Esophagus squamous epithelium (tissue), 5 donors: ENCODE measurements at regions not wholly inside any gene's neighbourhood (a gene's known extent, or its start where the extent isn't known, plus 50 kb on each side); places are given as distances from the start of the nearest gene placed in this dataset.

Source experiments
- DNase-seq: peaks from one replicate; lab custom pipeline; 2025; lab: John Stamatoyannopoulos, UW
- H3K27ac ChIP-seq, 4 donors: fragments of 200-600 bp; sonication (generic); one replicate each; pipeline ENCODE4 v1.5.1; 2016 to 2019; ENCODE audit warnings: mild to moderate bottlenecking in 1 of 4
- H3K27me3 ChIP-seq, 4 donors: fragments of 200-600 bp; sonication (generic); 1 replicate in 3 of 4; 2 replicates in 1 of 4; pipeline versions ENCODE4 v1.5.1 to v1.6.0; 2017 to 2021; ENCODE audit warnings: antibody characterized with exemption in 1 of 4
- H3K36me3 ChIP-seq, 3 donors: fragments of 200-600 bp; sonication (generic); one replicate each; pipeline ENCODE4 v1.5.1; 2016 to 2019
- H3K4me1 ChIP-seq, 3 donors: fragments of 200-600 bp; sonication (generic); one replicate each; pipeline ENCODE4 v1.5.1; 2017 to 2019
- H3K4me3 ChIP-seq, 4 donors: fragments of 200-600 bp; sonication (generic); 1 replicate in 3 of 4; 2 replicates in 1 of 4; pipeline ENCODE4 v1.5.1; 2016 to 2019; ENCODE audit warnings: mild to moderate bottlenecking in 2 of 4, moderate library complexity in 1 of 4
- H3K9me3 ChIP-seq, 3 donors: fragments of 200-600 bp; sonication (generic); one replicate each; pipeline ENCODE4 v1.5.1; 2016 to 2019
- POLR2A ChIP-seq, 4 donors: fragments of 450-650 bp; IDR thresholded peaks; one replicate each; pipeline ENCODE4 v1.6.1; 2017; ENCODE audit warnings: antibody characterized with exemption in 4 of 4, mild to moderate bottlenecking in 4 of 4, moderate library complexity in 3 of 4
- WGBS, 2 donors: methylation state at CpG; one replicate each; pipeline ENCODE4 v1.1.5; 2018; 5-methylcytosine and 5-hydroxymethylcytosine counted together
- intact Hi-C: fragments of 100-400 bp; cut with DNase I; formaldehyde crosslinking; loops from one replicate; pipeline ENCODE4 v1.15.0; 2022
- TF ChIP-seq, protein P1 (sequence below), 6 experiments: fragments of 450-650 bp in 4 of 6; fragments of 200-600 bp in 2 of 6; sonication (generic) in 2 of 6; IDR thresholded peaks; one replicate each; pipeline ENCODE4 v1.5.1; 2016 to 2019; ENCODE audit warnings: antibody characterized with exemption in 6 of 6, mild to moderate bottlenecking in 4 of 6, moderate library complexity in 4 of 6
- donor health status: DM: yes; HTN: yes; CAD: no.

DNA sequence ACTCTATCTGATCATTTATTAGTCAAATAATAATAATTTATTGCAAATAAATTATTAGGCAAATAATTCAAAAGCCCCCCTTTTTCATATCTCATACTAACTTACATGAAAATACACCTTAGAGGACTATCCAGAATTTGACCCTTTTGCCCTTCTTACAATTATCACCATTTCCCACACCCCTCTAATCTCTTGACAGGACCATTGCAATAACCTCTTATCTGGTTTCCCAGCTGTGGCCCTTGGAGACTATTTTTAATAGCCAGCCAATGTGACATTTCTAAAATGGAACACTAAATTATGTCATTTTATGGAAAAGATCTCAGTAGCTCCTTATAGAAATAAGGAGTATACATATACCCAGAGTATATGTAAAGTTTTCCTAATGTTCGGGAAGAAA is 588.4 kb upstream of the COX7C start:
- no peak for TF ChIP-seq POLR2A (IDR thresholded peaks at IDR 0.05)
- TF ChIP-seq, protein P1, sequence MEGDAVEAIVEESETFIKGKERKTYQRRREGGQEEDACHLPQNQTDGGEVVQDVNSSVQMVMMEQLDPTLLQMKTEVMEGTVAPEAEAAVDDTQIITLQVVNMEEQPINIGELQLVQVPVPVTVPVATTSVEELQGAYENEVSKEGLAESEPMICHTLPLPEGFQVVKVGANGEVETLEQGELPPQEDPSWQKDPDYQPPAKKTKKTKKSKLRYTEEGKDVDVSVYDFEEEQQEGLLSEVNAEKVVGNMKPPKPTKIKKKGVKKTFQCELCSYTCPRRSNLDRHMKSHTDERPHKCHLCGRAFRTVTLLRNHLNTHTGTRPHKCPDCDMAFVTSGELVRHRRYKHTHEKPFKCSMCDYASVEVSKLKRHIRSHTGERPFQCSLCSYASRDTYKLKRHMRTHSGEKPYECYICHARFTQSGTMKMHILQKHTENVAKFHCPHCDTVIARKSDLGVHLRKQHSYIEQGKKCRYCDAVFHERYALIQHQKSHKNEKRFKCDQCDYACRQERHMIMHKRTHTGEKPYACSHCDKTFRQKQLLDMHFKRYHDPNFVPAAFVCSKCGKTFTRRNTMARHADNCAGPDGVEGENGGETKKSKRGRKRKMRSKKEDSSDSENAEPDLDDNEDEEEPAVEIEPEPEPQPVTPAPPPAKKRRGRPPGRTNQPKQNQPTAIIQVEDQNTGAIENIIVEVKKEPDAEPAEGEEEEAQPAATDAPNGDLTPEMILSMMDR (IDR thresholded peaks at IDR 0.05): no peak
- no peak for DNase-seq
- no peak overlapping the region for H3K4me3 ChIP-seq
- H3K9me3 ChIP-seq: no peaks in the 10 kb centered on the region
- WGBS, 2 donors: 87 to 89% methylated on average over 1 of the region's 1 CpG
- no peaks in the 10 kb centered on the region for H3K4me1 ChIP-seq
- H3K36me3 ChIP-seq: no peaks in the 10 kb centered on the region
- no peaks in the 10 kb centered on the region for H3K27me3 ChIP-seq
- intact Hi-C loops: no loop called here
- H3K27ac ChIP-seq: no peak overlapping the region

DNA sequence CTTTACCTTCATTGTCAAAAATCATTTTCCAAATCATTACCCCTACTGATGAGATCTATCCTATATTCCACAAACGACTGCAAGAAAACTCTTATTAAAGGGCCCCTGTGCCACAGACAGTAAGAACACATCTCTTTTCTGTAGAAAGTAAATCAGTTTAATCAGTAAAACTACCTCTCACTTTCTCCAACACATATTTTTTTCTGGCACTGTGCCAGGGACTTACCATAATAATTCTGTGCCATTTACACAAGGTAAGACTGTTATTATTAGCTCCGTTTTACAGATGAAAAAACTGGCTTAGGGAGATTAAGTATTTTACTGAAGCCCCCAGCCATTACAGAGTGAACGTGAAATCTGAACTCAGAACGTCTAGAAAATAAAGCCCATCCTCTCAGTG is 587.0 kb upstream of the COX7C start:
- Histone ChIP-seq H3K27ac (no peak overlapping the region), H3K36me3 (no peaks in the 10 kb centered on the region), H3K9me3 (no peaks in the 10 kb centered on the region), H3K4me3 (no peak overlapping the region), H3K27me3 (no peaks in the 10 kb centered on the region), H3K4me1 (no peaks in the 10 kb centered on the region)
- intact Hi-C loops: no loop called here
- DNase-seq: no peak
- no peak for TF ChIP-seq POLR2A (IDR thresholded peaks at IDR 0.05)
- TF ChIP-seq, protein P1 (IDR thresholded peaks at IDR 0.05): no peak
- WGBS, 2 donors: 39 to 55% methylated on average over 4 of the region's 4 CpGs

DNA sequence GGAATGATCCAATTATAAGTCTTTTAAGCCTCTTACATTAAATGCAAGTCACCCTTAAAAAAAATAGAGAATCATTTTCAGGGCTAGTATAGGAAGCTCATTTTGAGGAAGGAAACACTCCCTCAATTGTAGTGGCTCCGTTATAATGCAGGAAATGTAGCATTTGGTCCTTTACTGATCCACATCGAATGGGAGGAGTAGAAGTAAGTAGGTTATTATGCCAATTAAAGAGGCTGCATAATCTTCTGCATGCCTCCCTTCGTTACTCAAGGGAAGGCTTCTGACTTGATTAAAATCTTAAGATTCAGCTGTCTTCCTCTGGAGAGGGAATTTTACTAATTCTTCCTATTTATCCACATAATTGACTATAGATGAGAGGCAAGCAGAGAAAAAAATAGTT is 579.2 kb upstream of the COX7C start:
- DNase-seq: no peak
- no peaks in the 10 kb centered on the region for H3K36me3 ChIP-seq
- no peaks in the 10 kb centered on the region for H3K4me1 ChIP-seq
- intact Hi-C loops: no loop called here
- no peak overlapping the region for H3K27ac ChIP-seq
- no peak overlapping the region for H3K4me3 ChIP-seq
- H3K27me3 ChIP-seq: no peaks in the 10 kb centered on the region
- H3K9me3 ChIP-seq: no peaks in the 10 kb centered on the region
- 24 to 48% methylated on average over 3 of the region's 3 CpGs for WGBS, 2 donors
- TF ChIP-seq, protein P1 (IDR thresholded peaks at IDR 0.05): no peak
- TF ChIP-seq POLR2A (IDR thresholded peaks at IDR 0.05): no peak

DNA sequence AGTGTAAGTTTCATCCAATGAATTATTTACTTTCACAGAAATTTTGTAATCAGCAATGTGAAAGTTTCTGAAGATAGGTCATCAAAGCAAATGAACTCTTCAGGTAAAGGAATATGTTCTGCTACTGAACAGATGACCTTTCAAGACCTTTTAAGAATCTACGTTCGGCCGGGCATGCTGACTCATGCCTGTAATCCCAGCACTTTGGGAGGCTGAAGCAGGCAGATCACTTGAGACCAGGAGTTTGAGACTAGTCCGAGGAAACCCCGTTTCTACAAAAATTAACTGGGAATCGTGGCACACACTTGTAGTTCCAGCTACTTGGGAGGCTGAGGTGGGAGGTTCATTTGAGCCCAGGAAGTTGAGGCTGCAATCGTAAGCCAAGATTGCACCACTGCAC is 578.4 kb upstream of the COX7C start:
- no peak for DNase-seq
- 81 to 82% methylated on average over 7 of the region's 7 CpGs for WGBS, 2 donors
- H3K4me1 ChIP-seq: no peaks in the 10 kb centered on the region
- H3K36me3 ChIP-seq: no peaks in the 10 kb centered on the region
- TF ChIP-seq, protein P1 (IDR thresholded peaks at IDR 0.05): no peak
- no peak for TF ChIP-seq POLR2A (IDR thresholded peaks at IDR 0.05)
- H3K27ac ChIP-seq: no peak overlapping the region
- H3K27me3 ChIP-seq: no peaks in the 10 kb centered on the region
- intact Hi-C loops: no loop called here
- H3K9me3 ChIP-seq: no peaks in the 10 kb centered on the region
- H3K4me3 ChIP-seq: no peak overlapping the region

DNA sequence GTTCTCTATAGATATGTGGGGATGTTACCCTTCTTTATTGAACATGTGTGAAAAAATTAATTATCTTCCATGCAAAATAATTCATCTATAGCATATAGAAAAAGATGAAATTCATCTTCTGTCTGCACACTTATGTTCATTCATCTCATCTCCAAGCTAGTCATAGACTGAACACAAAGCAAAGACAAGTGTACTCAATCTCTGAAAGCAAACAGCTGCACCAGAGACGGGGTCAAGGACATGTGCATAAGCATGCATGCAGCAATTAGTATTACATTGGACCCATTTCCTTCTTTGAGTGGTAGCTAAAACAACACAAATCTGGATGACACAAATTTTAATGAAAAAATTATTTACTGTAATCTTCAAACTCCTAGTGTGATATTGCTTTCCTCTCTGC is 547.0 kb upstream of the COX7C start:
- no peaks in the 10 kb centered on the region for H3K9me3 ChIP-seq
- no peaks in the 10 kb centered on the region for H3K4me1 ChIP-seq
- WGBS, 2 donors: 24 to 50% methylated on average over 1 of the region's 1 CpG
- no peak overlapping the region for H3K27ac ChIP-seq
- H3K27me3 ChIP-seq: no peaks in the 10 kb centered on the region
- no peak overlapping the region for H3K4me3 ChIP-seq
- no peak for DNase-seq
- TF ChIP-seq, protein P1 (IDR thresholded peaks at IDR 0.05): no peak
- TF ChIP-seq POLR2A (IDR thresholded peaks at IDR 0.05): no peak
- intact Hi-C loops: no loop called here
- H3K36me3 ChIP-seq: no peaks in the 10 kb centered on the region
